ENCODE measurements at regions not wholly inside any gene's neighbourhood (a gene's known extent, or its start where the extent isn't known, plus 50 kb on each side); places are given as distances from the start of the nearest gene placed in this dataset.

DNA sequence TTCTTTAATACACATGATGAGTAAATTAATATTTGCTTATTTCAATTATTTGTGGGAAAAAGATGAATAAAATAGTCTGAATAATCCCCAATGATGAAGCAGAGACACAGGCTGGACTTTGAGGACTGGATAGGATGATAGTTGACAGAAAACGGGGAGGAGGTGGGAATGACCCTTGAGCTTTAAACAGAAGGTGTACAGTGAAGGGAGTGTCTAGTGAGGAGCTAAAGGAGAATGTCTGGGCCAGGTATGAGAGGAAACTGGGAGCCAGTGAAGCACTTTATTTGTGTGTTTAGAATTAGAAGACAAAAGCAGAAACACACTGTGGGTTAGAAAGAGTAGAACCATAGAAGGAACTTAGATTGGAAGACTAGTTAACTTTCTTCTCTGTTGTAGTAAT lies 230.4 kb upstream of the CA10 start:
- Histone ChIP-seq H3K4me1 (ENCODE audit: control insufficient read depth in 1 of 2, insufficient read depth in 2 of 2, low read depth in 1 of 2, low read length in 1 of 2) (no peaks in the 10 kb centered on the region), H3K4me3 (ENCODE audit: low read depth in 2 of 2, low read length in 1 of 2) (no peak overlapping the region), H3K9me3 (no peaks in the 10 kb centered on the region), H3K27ac (ENCODE audit: low read depth in 2 of 2, low read length in 1 of 2) (no peak overlapping the region), H3K36me3 (replicated peaks in 1 of 2; ENCODE audit: control insufficient read depth in 1 of 2, insufficient read depth in 2 of 2, low read length in 1 of 2) (no peaks in the 10 kb centered on the region), H3K79me2 (ENCODE audit: insufficient read depth) (no peaks in the 10 kb centered on the region), H3K9me2 (no peaks in the 10 kb centered on the region), H2AFZ (ENCODE audit: low read depth) (no peak overlapping the region), H3K4me2 (no peak overlapping the region), H3K9ac (no peak overlapping the region), H3K27me3 (ENCODE audit: insufficient read depth) (no peaks in the 10 kb centered on the region), H3F3A (replicated peaks; ENCODE audit: insufficient read depth) (no peaks in the 10 kb centered on the region), H4K20me1 (ENCODE audit: insufficient read depth) (no peaks in the 10 kb centered on the region)
- WGBS (ENCODE audit: low lambda C conversion rate): 9% methylated on average over 1 of the region's 1 CpG
- ChIA-PET CTCF (no interaction called here), POLR2A (no interaction called here)
- no peak for TF ChIP-seq FOXJ3 (CRISPR knock-in tag; IDR thresholded peaks at IDR 0.05)
- no peak for TF ChIP-seq NFIC (IDR thresholded peaks at IDR 0.05; ENCODE audit: borderline replicate concordance)
- no peak for TF ChIP-seq TCF12 (IDR thresholded peaks at IDR 0.05)
- TF ChIP-seq SMC3 (IDR thresholded peaks at IDR 0.05; ENCODE audit: low read depth, low read length): no peak
- no peak for TF ChIP-seq MXI1 (IDR thresholded peaks at IDR 0.05; ENCODE audit: low read depth, low read length)
- no peak for TF ChIP-seq FOXM1 (IDR thresholded peaks at IDR 0.05; ENCODE audit: low read depth)
- no peak for TF ChIP-seq GABPA (IDR thresholded peaks at IDR 0.05; ENCODE audit: low read depth)
- no peak for DNase-seq

DNA sequence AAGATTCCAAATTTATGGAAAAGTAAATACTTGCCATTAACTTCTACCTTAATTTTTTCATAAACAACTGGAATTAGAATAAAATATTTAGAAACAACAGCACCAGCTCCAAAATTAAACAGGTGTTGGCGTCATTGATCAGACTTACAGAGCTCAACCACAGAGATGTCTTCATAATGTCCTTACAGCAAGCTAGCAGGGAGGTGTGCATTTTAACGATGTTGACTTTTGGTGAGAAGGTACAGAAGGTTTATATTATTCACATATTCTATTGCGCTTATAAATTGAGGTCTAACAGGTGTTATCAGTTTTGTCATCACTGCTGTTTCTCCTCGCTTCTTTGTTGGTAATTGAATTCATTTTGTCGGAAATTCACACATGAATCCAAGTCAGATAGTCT lies 226.2 kb upstream of the CA10 start:
- TF ChIP-seq TEAD4 (IDR thresholded peaks at IDR 0.05; ENCODE audit: borderline replicate concordance, insufficient read depth) (no peak), GATA2 (CRISPR knock-in tag; IDR thresholded peaks at IDR 0.05) (no peak), SMC3 (IDR thresholded peaks at IDR 0.05; ENCODE audit: low read depth, low read length) (no peak), NRF1 (IDR thresholded peaks at IDR 0.05; ENCODE audit: low read depth, low read length) (no peak), TAF1 (IDR thresholded peaks at IDR 0.05; ENCODE audit: borderline replicate concordance, low read depth, low read length) (no peak), RFX5 (IDR thresholded peaks at IDR 0.05; ENCODE audit: low read length) (no peak), FOSL2 (IDR thresholded peaks at IDR 0.05; ENCODE audit: borderline replicate concordance, low read depth) (no peak), EZH2phosphoT487 (IDR thresholded peaks at IDR 0.05; ENCODE audit: borderline replicate concordance, low read depth) (no peak), NFIC (IDR thresholded peaks at IDR 0.05; ENCODE audit: borderline replicate concordance) (no peak), RXRA (IDR thresholded peaks at IDR 0.05; ENCODE audit: borderline replicate concordance, low read depth) (no peak), POLR2AphosphoS5 (IDR thresholded peaks at IDR 0.05; ENCODE audit: low read depth, low read length) (no peak)
- TF ChIP-seq, protein P1, sequence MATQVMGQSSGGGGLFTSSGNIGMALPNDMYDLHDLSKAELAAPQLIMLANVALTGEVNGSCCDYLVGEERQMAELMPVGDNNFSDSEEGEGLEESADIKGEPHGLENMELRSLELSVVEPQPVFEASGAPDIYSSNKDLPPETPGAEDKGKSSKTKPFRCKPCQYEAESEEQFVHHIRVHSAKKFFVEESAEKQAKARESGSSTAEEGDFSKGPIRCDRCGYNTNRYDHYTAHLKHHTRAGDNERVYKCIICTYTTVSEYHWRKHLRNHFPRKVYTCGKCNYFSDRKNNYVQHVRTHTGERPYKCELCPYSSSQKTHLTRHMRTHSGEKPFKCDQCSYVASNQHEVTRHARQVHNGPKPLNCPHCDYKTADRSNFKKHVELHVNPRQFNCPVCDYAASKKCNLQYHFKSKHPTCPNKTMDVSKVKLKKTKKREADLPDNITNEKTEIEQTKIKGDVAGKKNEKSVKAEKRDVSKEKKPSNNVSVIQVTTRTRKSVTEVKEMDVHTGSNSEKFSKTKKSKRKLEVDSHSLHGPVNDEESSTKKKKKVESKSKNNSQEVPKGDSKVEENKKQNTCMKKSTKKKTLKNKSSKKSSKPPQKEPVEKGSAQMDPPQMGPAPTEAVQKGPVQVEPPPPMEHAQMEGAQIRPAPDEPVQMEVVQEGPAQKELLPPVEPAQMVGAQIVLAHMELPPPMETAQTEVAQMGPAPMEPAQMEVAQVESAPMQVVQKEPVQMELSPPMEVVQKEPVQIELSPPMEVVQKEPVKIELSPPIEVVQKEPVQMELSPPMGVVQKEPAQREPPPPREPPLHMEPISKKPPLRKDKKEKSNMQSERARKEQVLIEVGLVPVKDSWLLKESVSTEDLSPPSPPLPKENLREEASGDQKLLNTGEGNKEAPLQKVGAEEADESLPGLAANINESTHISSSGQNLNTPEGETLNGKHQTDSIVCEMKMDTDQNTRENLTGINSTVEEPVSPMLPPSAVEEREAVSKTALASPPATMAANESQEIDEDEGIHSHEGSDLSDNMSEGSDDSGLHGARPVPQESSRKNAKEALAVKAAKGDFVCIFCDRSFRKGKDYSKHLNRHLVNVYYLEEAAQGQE (IDR thresholded peaks at IDR 0.05; ENCODE audit: low read depth, low read length): no peak
- TF ChIP-seq, protein P2, sequence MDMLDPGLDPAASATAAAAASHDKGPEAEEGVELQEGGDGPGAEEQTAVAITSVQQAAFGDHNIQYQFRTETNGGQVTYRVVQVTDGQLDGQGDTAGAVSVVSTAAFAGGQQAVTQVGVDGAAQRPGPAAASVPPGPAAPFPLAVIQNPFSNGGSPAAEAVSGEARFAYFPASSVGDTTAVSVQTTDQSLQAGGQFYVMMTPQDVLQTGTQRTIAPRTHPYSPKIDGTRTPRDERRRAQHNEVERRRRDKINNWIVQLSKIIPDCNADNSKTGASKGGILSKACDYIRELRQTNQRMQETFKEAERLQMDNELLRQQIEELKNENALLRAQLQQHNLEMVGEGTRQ (IDR thresholded peaks at IDR 0.05; ENCODE audit: borderline replicate concordance, low read depth, low read length): no peak
- TF ChIP-seq, protein P3, sequence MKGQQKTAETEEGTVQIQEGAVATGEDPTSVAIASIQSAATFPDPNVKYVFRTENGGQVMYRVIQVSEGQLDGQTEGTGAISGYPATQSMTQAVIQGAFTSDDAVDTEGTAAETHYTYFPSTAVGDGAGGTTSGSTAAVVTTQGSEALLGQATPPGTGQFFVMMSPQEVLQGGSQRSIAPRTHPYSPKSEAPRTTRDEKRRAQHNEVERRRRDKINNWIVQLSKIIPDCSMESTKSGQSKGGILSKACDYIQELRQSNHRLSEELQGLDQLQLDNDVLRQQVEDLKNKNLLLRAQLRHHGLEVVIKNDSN (IDR thresholded peaks at IDR 0.05; ENCODE audit: borderline replicate concordance, low read depth): no peak
- H3K9me2 ChIP-seq: no peaks in the 10 kb centered on the region
- H3K27ac ChIP-seq (ENCODE audit: low read depth in 2 of 2, low read length in 1 of 2): no peak overlapping the region
- no peaks in the 10 kb centered on the region for H3K79me2 ChIP-seq (ENCODE audit: insufficient read depth)
- ChIA-PET CTCF (interaction anchor here (0.7 to 3.2 kb wide), 8 partner anchors 8 to 620 kb away, joined by 3 to 49 read pairs (median 4); no protein-coding TSS in a partner anchor), POLR2A (no interaction called here)
- 26% methylated on average over 5 of the region's 5 CpGs for WGBS (ENCODE audit: low lambda C conversion rate)
- H3K4me1 ChIP-seq (ENCODE audit: control insufficient read depth in 1 of 2, insufficient read depth in 2 of 2, low read depth in 1 of 2, low read length in 1 of 2): no peaks in the 10 kb centered on the region
- no peak overlapping the region for H3K4me2 ChIP-seq
- H3K4me3 ChIP-seq (ENCODE audit: low read depth in 2 of 2, low read length in 1 of 2): no peak overlapping the region
- DNase-seq: no peak
- H3K9me3 ChIP-seq: no peaks in the 10 kb centered on the region
- no peak overlapping the region for H2AFZ ChIP-seq (ENCODE audit: low read depth)
- no peak overlapping the region for H3K9ac ChIP-seq
- no peaks in the 10 kb centered on the region for H3K27me3 ChIP-seq (ENCODE audit: insufficient read depth)
- H3F3A ChIP-seq (replicated peaks; ENCODE audit: insufficient read depth): no peaks in the 10 kb centered on the region
- no peaks in the 10 kb centered on the region for H3K36me3 ChIP-seq (replicated peaks in 1 of 2; ENCODE audit: control insufficient read depth in 1 of 2, insufficient read depth in 2 of 2, low read length in 1 of 2)
- H4K20me1 ChIP-seq (ENCODE audit: insufficient read depth): no peaks in the 10 kb centered on the region
